ENCODE measurements at regions not wholly inside any gene's neighbourhood (a gene's known extent, or its start where the extent isn't known, plus 50 kb on each side); places are given as distances from the start of the nearest gene placed in this dataset.

GRCh38 chr9:90511711-90512110 lies 130.9 kb downstream of the DIRAS2 start (continued):
- TF ChIP-seq, protein P1, sequence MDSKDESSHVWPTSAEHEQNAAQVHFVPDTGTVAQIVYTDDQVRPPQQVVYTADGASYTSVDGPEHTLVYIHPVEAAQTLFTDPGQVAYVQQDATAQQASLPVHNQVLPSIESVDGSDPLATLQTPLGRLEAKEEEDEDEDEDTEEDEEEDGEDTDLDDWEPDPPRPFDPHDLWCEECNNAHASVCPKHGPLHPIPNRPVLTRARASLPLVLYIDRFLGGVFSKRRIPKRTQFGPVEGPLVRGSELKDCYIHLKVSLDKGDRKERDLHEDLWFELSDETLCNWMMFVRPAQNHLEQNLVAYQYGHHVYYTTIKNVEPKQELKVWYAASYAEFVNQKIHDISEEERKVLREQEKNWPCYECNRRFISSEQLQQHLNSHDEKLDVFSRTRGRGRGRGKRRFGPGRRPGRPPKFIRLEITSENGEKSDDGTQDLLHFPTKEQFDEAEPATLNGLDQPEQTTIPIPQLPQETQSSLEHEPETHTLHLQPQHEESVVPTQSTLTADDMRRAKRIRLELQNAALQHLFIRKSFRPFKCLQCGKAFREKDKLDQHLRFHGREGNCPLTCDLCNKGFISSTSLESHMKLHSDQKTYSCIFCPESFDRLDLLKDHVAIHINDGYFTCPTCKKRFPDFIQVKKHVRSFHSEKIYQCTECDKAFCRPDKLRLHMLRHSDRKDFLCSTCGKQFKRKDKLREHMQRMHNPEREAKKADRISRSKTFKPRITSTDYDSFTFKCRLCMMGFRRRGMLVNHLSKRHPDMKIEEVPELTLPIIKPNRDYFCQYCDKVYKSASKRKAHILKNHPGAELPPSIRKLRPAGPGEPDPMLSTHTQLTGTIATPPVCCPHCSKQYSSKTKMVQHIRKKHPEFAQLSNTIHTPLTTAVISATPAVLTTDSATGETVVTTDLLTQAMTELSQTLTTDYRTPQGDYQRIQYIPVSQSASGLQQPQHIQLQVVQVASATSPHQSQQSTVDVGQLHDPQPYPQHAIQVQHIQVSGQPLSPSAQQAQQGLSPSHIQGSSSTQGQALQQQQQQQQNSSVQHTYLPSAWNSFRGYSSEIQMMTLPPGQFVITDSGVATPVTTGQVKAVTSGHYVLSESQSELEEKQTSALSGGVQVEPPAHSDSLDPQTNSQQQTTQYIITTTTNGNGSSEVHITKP (tag by site-specific recombination; IDR thresholded peaks at IDR 0.05) = no peak
- TF ChIP-seq ZNF280C (tag by site-specific recombination; IDR thresholded peaks at IDR 0.05) = no peak

- no peak overlapping the region for H3K27ac ChIP-seq (ENCODE audit: extremely low read depth, low read depth, low read length)
- ChIA-PET POLR2A (no interaction called here), CTCF (interaction anchor here (0.5 kb wide), 1 partner anchor 150 kb away, joined by 3 read pairs; no protein-coding TSS in a partner anchor)
- no peaks in the 10 kb centered on the region for H3K36me3 ChIP-seq (ENCODE audit: control insufficient read depth in 2 of 2, insufficient read depth in 1 of 2, low read length in 2 of 2)
- TF ChIP-seq ZNF335 (tag by site-specific recombination; conservative IDR thresholded peaks at IDR 0.05) (no peak), ZNF555 (tag by site-specific recombination; conservative IDR thresholded peaks at IDR 0.05) (no peak), ZNF423 (tag by site-specific recombination; IDR thresholded peaks at IDR 0.05) (no peak), SP3 (tag by site-specific recombination; IDR thresholded peaks at IDR 0.05) (no peak), ZNF658 (tag by site-specific recombination; IDR thresholded peaks at IDR 0.05) (no peak), ZFHX2 (tag by site-specific recombination; conservative IDR thresholded peaks at IDR 0.05) (no peak), GLIS1 (tag by site-specific recombination; IDR thresholded peaks at IDR 0.05) (no peak), ZNF121 (tag by site-specific recombination; IDR thresholded peaks at IDR 0.05) (no peak), ZNF398 (tag by site-specific recombination; IDR thresholded peaks at IDR 0.05) (no peak), ZNF837 (tag by site-specific recombination; IDR thresholded peaks at IDR 0.05) (no peak), TCF7L2 (IDR thresholded peaks at IDR 0.05; ENCODE audit: borderline replicate concordance, low read depth, low read length) (no peak), ZBTB7A (tag by site-specific recombination; IDR thresholded peaks at IDR 0.05; ENCODE audit: low read depth) (no peak), ZNF341 (tag by site-specific recombination; IDR thresholded peaks at IDR 0.05; ENCODE audit: low read depth) (no peak), ZNF112 (tag by site-specific recombination; IDR thresholded peaks at IDR 0.05) (no peak), MYNN (tag by site-specific recombination; IDR thresholded peaks at IDR 0.05; ENCODE audit: borderline replicate concordance) (no peak), ZNF558 (tag by site-specific recombination; IDR thresholded peaks at IDR 0.05) (no peak), ZNF76 (tag by site-specific recombination; IDR thresholded peaks at IDR 0.05; ENCODE audit: borderline replicate concordance, low read depth) (no peak), INSM2 (tag by site-specific recombination; IDR thresholded peaks at IDR 0.05) (no peak), ZSCAN16 (tag by site-specific recombination; IDR thresholded peaks at IDR 0.05) (no peak), ZNF677 (tag by site-specific recombination; IDR thresholded peaks at IDR 0.05) (no peak)
- no peak overlapping the region for H3K4me3 ChIP-seq (ENCODE audit: low read depth, low read length)
- H3K9me3 ChIP-seq (ENCODE audit: control insufficient read depth, insufficient read depth, low read depth, low read length) = no peaks in the 10 kb centered on the region
- H3K4me1 ChIP-seq (ENCODE audit: control insufficient read depth, insufficient read depth, low read length) = no peaks in the 10 kb centered on the region
These were observed 127.7 kb downstream of the DIRAS2 start for GRCh38 chr9:90514877-90515276.
